Uterus (tissue), 3 donors: ENCODE measurements at regions not wholly inside any gene's neighbourhood (a gene's known extent, or its start where the extent isn't known, plus 50 kb on each side); places are given as distances from the start of the nearest gene placed in this dataset.

Source experiments
- DNase-seq, 2 donors: peaks; one replicate each; pipeline ENCODE4 v3.0.0-alpha.2; 2019 to 2020
- H3K27ac ChIP-seq, 2 donors: fragments of 200-600 bp; sonication (generic); 1 replicate in 1 of 2; 2 replicates in 1 of 2; pipeline ENCODE4 v1.5.1; 2016 to 2018
- H3K27me3 ChIP-seq, 2 donors: fragments of 200-600 bp; sonication (generic); one replicate each; pipeline ENCODE4 v1.5.1; 2018 to 2019; ENCODE audit warnings: control low read depth in 1 of 2
- H3K36me3 ChIP-seq, 2 donors: fragments of 200-600 bp; sonication (generic); one replicate each; pipeline ENCODE4 v1.5.1; 2019; ENCODE audit warnings: control low read depth in 1 of 2
- H3K4me1 ChIP-seq, 2 donors: fragments of 200-600 bp; sonication (generic); one replicate each; pipeline ENCODE4 v1.5.1; 2018 to 2019; ENCODE audit warnings: control low read depth in 1 of 2
- H3K4me3 ChIP-seq, 2 donors: fragments of 200-600 bp; sonication (generic); 1 replicate in 1 of 2; 2 replicates in 1 of 2; pipeline ENCODE4 v1.5.1; 2018 to 2019; ENCODE audit warnings: mild to moderate bottlenecking in 1 of 2
- H3K9me3 ChIP-seq, 2 donors: fragments of 200-600 bp; sonication (generic); one replicate each; pipeline ENCODE4 v1.5.1; 2019; ENCODE audit warnings: control low read depth in 1 of 2
- POLR2A ChIP-seq, 2 donors: fragments of 450-650 bp; IDR thresholded peaks; one replicate each; pipeline ENCODE4 v1.6.1; 2016; ENCODE audit warnings: antibody characterized with exemption in 2 of 2, mild to moderate bottlenecking in 1 of 2, moderate library complexity in 1 of 2
- intact Hi-C: fragments of 100-400 bp; cut with DNase I; formaldehyde crosslinking; loops from one replicate; pipeline ENCODE4 v1.15.1; 2023; ENCODE audit warnings: low total_unique reads
- TF ChIP-seq, protein P1 (sequence below), 4 experiments: fragments of 200-600 bp in 2 of 4; fragments of 450-650 bp in 2 of 4; sonication (generic) in 2 of 4; IDR thresholded peaks; one replicate each; pipeline ENCODE4 v1.5.1; 2016 to 2019; ENCODE audit warnings: antibody characterized with exemption in 4 of 4, mild to moderate bottlenecking in 2 of 4, moderate library complexity in 1 of 4
- donor health status: DM: yes; HTN: yes; CAD: no.

DNA sequence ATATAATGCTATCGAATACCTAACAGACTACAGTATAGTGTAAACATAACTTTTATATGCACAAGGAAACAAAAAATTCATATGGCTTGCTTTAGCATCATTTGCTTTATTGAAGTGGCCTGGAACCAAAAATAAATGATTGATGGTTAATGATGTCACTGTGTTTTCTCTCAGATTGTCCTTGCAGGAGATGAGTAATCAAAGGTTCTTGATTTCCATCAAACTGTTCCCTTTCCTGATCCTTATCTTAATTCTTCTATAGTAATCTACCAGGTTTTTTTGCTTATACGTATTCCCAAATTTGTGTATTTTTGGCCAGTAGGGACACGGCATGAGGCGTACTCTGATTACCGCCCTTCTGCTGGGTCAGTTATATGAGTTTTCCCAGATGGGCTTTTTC lies 104.9 kb upstream of the CXCR4 start:
- no peak overlapping the region for H3K4me3 ChIP-seq
- no peak overlapping the region for H3K27ac ChIP-seq
- DNase-seq, result no peak
- H3K36me3 ChIP-seq, result no peaks in the 10 kb centered on the region
- no peaks in the 10 kb centered on the region for H3K9me3 ChIP-seq
- no peak for TF ChIP-seq POLR2A (IDR thresholded peaks at IDR 0.05)
- TF ChIP-seq, protein P1, sequence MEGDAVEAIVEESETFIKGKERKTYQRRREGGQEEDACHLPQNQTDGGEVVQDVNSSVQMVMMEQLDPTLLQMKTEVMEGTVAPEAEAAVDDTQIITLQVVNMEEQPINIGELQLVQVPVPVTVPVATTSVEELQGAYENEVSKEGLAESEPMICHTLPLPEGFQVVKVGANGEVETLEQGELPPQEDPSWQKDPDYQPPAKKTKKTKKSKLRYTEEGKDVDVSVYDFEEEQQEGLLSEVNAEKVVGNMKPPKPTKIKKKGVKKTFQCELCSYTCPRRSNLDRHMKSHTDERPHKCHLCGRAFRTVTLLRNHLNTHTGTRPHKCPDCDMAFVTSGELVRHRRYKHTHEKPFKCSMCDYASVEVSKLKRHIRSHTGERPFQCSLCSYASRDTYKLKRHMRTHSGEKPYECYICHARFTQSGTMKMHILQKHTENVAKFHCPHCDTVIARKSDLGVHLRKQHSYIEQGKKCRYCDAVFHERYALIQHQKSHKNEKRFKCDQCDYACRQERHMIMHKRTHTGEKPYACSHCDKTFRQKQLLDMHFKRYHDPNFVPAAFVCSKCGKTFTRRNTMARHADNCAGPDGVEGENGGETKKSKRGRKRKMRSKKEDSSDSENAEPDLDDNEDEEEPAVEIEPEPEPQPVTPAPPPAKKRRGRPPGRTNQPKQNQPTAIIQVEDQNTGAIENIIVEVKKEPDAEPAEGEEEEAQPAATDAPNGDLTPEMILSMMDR (IDR thresholded peaks at IDR 0.05), result no peak
- intact Hi-C loops, result no loop called here
- no peaks in the 10 kb centered on the region for H3K27me3 ChIP-seq
- H3K4me1 ChIP-seq, result no peaks in the 10 kb centered on the region

DNA sequence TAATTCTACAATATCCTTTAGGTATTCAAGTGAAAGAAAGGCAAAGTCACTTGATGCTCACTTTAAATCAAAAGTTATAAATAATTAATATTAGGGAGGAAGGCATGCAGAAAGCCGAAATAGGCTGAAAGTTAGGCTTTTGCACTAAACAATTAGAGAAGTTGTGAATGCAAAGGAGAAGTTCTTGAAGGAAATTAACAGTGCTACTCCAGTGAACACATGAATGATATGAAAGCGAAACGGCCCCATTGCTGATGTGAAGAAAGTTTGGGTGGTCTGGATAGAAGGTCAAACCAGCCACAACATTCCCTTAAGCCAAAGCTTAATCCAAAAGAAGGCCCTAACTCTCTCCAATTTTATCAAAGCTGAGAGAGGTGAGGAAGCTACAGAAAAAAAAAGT lies 103.1 kb upstream of the CXCR4 start:
- Histone ChIP-seq H3K4me3 (no peak overlapping the region), H3K4me1 (no peaks in the 10 kb centered on the region), H3K36me3 (no peaks in the 10 kb centered on the region), H3K9me3 (no peaks in the 10 kb centered on the region), H3K27me3 (no peaks in the 10 kb centered on the region), H3K27ac (no peak overlapping the region)
- TF ChIP-seq POLR2A (IDR thresholded peaks at IDR 0.05), result no peak
- TF ChIP-seq, protein P1 (IDR thresholded peaks at IDR 0.05), result no peak
- intact Hi-C loops, result no loop called here
- no peak for DNase-seq

DNA sequence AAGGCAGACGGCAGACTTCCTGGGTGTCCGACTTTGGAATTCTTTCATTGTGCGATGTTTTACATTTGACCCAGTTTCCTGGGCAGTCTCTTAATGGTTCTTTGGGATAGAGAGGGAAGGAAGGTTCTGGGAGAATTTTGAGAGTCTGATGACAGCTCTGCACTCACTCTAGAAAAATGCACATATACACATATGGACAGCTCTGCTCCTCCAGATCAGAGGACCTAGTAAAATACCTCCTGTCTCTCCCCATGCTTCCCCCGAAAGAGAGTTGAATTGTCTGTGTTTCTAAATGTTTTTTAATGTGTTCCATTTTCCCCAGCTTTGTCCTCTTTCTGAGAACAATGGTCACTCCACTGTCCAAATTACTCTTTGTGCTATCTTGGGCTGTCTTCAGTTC lies 102.0 kb upstream of the CXCR4 start:
- Histone ChIP-seq H3K4me3 (no peak overlapping the region), H3K9me3 (no peaks in the 10 kb centered on the region), H3K27me3 (no peaks in the 10 kb centered on the region), H3K36me3 (no peaks in the 10 kb centered on the region), H3K4me1 (no peaks in the 10 kb centered on the region), H3K27ac (no peak overlapping the region)
- no peak for DNase-seq
- intact Hi-C loops, result no loop called here
- no peak for TF ChIP-seq POLR2A (IDR thresholded peaks at IDR 0.05)
- TF ChIP-seq, protein P1 (IDR thresholded peaks at IDR 0.05), result no peak

DNA sequence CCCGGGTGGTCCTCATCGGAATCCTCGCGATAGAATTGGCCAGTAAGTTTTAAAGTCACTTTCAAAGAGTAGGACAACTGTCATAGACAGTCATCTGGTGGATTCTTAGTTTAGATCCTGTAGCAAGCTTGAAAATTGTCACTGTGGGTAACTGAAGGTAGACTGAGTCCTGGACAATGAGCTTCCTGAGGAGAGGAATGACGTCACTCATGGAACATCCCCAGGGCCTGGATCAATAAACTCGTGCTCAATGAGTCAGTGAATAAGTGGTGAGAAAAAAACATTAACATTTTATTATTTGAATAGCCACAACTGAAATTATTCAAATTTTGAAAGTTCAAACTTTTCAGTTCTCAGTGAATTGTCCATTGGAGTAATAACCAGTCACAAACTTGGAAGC lies 101.4 kb upstream of the CXCR4 start:
- Histone ChIP-seq H3K4me3 (no peak overlapping the region), H3K9me3 (no peaks in the 10 kb centered on the region), H3K27me3 (no peaks in the 10 kb centered on the region), H3K4me1 (no peaks in the 10 kb centered on the region), H3K27ac (no peak overlapping the region), H3K36me3 (no peaks in the 10 kb centered on the region)
- intact Hi-C loops, result no loop called here
- no peak for DNase-seq
- TF ChIP-seq, protein P1 (IDR thresholded peaks at IDR 0.05), result no peak
- no peak for TF ChIP-seq POLR2A (IDR thresholded peaks at IDR 0.05)

DNA sequence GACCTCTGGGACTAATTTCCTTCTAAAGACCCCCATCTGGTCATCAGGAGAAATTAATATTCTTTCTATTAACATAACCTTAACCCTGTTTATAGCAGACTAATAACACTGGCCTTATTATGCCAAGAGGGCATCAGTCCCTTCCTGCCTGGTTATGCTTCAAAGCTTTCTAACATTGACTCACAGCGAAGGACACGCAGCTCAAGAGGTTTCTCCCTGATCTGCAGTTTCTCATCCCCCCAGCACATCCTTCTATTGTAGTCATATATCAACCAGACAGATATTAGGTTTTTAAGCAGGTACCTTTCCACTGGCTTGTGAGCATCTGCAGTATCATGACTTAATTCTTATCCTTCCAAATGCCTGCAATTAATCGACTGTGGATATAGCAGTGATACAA lies 100.0 kb upstream of the CXCR4 start:
- no peak for DNase-seq
- intact Hi-C loops, result no loop called here
- no peaks in the 10 kb centered on the region for H3K4me1 ChIP-seq
- no peak for TF ChIP-seq POLR2A (IDR thresholded peaks at IDR 0.05)
- TF ChIP-seq, protein P1 (IDR thresholded peaks at IDR 0.05), result no peak
- H3K9me3 ChIP-seq, result no peaks in the 10 kb centered on the region
- H3K4me3 ChIP-seq, result no peak overlapping the region
- H3K27ac ChIP-seq, result no peak overlapping the region
- H3K27me3 ChIP-seq, result no peaks in the 10 kb centered on the region
- H3K36me3 ChIP-seq, result no peaks in the 10 kb centered on the region
